ENCODE measurements at regions not wholly inside any gene's neighbourhood (a gene's known extent, or its start where the extent isn't known, plus 50 kb on each side); places are given as distances from the start of the nearest gene placed in this dataset.

DNA sequence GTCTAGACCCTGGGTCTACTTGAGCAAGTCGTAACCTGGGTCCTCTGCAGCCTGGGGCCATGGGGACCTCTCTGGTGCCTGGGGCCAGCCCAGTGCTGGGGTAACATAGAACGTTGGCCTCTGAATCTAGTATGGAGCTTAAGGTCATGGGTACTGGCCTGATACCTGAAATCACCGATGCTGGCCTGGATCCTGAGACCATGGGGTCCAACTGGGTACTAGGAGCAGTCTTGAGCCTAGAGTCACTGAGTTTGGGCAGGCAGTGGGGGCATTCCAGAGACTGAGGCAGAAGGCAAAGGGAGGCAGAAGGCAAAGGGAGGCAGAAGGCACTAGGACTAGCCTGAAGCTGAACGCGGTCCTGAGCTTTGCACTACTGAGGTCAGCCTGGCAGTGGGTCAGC lies 1121.1 kb upstream of the PRR20A start:
- H3K27me3 ChIP-seq: no peaks in the 10 kb centered on the region
- peaks cover 0 to 15% (median 7%) of the 10 kb centered on the region in 4 donors for H3K9me3 ChIP-seq
- intact Hi-C loops (cut with DNase I; ENCODE audit: low total_unique reads): no loop called here
- no peaks in the 10 kb centered on the region for H3K4me1 ChIP-seq
- H3K36me3 ChIP-seq: no peaks in the 10 kb centered on the region
- TF ChIP-seq, protein P1, sequence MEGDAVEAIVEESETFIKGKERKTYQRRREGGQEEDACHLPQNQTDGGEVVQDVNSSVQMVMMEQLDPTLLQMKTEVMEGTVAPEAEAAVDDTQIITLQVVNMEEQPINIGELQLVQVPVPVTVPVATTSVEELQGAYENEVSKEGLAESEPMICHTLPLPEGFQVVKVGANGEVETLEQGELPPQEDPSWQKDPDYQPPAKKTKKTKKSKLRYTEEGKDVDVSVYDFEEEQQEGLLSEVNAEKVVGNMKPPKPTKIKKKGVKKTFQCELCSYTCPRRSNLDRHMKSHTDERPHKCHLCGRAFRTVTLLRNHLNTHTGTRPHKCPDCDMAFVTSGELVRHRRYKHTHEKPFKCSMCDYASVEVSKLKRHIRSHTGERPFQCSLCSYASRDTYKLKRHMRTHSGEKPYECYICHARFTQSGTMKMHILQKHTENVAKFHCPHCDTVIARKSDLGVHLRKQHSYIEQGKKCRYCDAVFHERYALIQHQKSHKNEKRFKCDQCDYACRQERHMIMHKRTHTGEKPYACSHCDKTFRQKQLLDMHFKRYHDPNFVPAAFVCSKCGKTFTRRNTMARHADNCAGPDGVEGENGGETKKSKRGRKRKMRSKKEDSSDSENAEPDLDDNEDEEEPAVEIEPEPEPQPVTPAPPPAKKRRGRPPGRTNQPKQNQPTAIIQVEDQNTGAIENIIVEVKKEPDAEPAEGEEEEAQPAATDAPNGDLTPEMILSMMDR (IDR thresholded peaks at IDR 0.05): no peak
- TF ChIP-seq EP300 (IDR thresholded peaks at IDR 0.05) (no peak), POLR2AphosphoS5 (IDR thresholded peaks at IDR 0.05) (no peak)
- no peak overlapping the region for H3K4me3 ChIP-seq
- WGBS, 5 donors: 82 to 93% (median 91%) methylated on average over 4 to 5 of the region's 5 CpGs
- DNase-seq: no peak
- no peak overlapping the region for H3K27ac ChIP-seq

DNA sequence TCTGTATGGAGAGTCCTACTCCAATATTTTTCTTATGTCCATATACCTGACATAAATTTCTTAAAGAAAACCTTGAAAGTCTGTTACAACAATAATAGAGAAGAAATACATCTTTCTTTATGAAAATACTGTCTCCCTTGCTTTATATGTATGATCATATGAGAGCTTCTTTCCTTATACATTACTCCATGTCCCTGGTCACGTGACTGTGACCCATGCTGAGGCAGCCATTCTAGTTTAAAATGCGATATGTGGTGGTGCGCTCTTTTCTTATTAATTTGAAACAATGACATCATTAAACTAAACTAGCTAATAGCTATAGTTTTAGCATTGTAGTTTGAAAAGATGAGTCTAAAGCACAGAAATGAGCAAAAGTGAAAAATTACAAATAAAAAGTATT lies 1120.3 kb upstream of the PRR20A start:
- Histone ChIP-seq H3K27ac (no peak overlapping the region), H3K9me3 (peaks cover 0 to 15% (median 7%) of the 10 kb centered on the region in 4 donors), H3K4me3 (no peak overlapping the region), H3K4me1 (no peaks in the 10 kb centered on the region), H3K36me3 (no peaks in the 10 kb centered on the region), H3K27me3 (no peaks in the 10 kb centered on the region)
- intact Hi-C loops (cut with DNase I; ENCODE audit: low total_unique reads): no loop called here
- no peak for DNase-seq
- no peak for TF ChIP-seq EP300 (IDR thresholded peaks at IDR 0.05)
- TF ChIP-seq, protein P1 (IDR thresholded peaks at IDR 0.05): no peak
- no peak for TF ChIP-seq POLR2A (IDR thresholded peaks at IDR 0.05)
- no peak for TF ChIP-seq POLR2AphosphoS5 (IDR thresholded peaks at IDR 0.05)
- WGBS, 5 donors: 81 to 88% (median 83%) methylated on average over 3 of the region's 3 CpGs

DNA sequence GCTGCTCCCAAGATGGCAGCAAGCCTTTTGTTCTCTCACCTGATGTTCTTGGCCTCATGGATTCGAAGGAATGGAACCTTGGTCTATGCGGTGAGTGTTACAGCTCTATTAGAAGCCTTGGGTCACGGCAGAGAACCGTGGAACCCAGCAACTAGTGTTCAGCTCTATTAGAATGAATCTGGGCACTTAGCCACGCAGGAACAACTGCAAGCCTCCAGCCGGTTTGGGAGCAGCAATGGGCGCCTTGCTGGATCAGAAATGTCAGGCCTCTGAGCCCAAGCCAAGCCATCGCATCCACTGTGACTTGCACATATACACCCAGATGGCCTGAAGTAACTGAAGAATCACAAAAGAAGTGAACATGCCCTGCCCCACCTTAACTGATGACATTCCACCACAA lies 1100.7 kb upstream of the PRR20A start:
- 87 to 88% (median 87%) methylated on average over 8 of the region's 8 CpGs for WGBS, 5 donors
- no peak for DNase-seq
- Histone ChIP-seq H3K27me3 (no peaks in the 10 kb centered on the region), H3K4me3 (no peak overlapping the region), H3K36me3 (no peaks in the 10 kb centered on the region), H3K4me1 (no peaks in the 10 kb centered on the region), H3K9me3 (no peaks in the 10 kb centered on the region), H3K27ac (no peak overlapping the region)
- TF ChIP-seq POLR2A (IDR thresholded peaks at IDR 0.05) (no peak), POLR2AphosphoS5 (IDR thresholded peaks at IDR 0.05) (no peak), EP300 (IDR thresholded peaks at IDR 0.05) (no peak)
- TF ChIP-seq, protein P1 (IDR thresholded peaks at IDR 0.05): no peak
- intact Hi-C loops (cut with DNase I; ENCODE audit: low total_unique reads): no loop called here

DNA sequence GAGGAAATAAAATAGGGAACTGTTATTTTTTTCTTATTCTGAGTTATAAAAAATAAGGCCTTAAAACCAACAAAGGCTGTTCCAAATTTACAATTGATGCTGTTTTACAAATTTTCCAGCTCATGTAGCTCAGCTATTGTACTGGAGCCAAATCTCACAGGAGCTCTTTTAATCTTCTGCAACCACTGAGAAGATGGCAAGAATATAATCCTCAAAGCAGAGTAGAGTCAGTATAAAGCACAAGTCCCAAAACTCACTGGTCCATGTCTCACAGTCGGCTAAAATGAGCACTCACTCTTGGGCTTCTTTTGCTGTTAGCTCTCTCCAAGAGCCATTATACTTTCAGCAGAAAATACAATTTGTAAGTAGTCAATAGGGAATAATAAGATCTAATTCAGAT lies 1074.4 kb upstream of the PRR20A start:
- intact Hi-C loops (cut with DNase I; ENCODE audit: low total_unique reads): no loop called here

More for the DNA sequence above, 1074.4 kb upstream of the PRR20A start:
- no peak overlapping the region for H3K4me3 ChIP-seq
- no peak for DNase-seq
- H3K9me3 ChIP-seq: no peaks in the 10 kb centered on the region
- 85 to 94% (median 91%) methylated on average over 1 of the region's 1 CpG for WGBS, 5 donors
- no peak for TF ChIP-seq POLR2AphosphoS5 (IDR thresholded peaks at IDR 0.05)
- no peak for TF ChIP-seq POLR2A (IDR thresholded peaks at IDR 0.05)
- TF ChIP-seq, protein P1 (IDR thresholded peaks at IDR 0.05): no peak
- no peak for TF ChIP-seq EP300 (IDR thresholded peaks at IDR 0.05)
- no peaks in the 10 kb centered on the region for H3K27me3 ChIP-seq
- H3K36me3 ChIP-seq: no peaks in the 10 kb centered on the region
- no peak overlapping the region for H3K27ac ChIP-seq
- no peaks in the 10 kb centered on the region for H3K4me1 ChIP-seq

Data from stomach (tissue), 8 donors.